NCI-H146 (cell line): ENCODE measurements at regions not wholly inside any gene's neighbourhood (a gene's known extent, or its start where the extent isn't known, plus 50 kb on each side); places are given as distances from the start of the nearest gene placed in this dataset.
"Not testable (repeated sequence)": the region's sequence is repeated elsewhere in the genome, so short reads cannot be mapped to it uniquely, and the experiment has no call there.

Experiments used
- DNase-seq: peaks from one replicate; lab custom pipeline; 2025; lab: John Stamatoyannopoulos, UW

DNA sequence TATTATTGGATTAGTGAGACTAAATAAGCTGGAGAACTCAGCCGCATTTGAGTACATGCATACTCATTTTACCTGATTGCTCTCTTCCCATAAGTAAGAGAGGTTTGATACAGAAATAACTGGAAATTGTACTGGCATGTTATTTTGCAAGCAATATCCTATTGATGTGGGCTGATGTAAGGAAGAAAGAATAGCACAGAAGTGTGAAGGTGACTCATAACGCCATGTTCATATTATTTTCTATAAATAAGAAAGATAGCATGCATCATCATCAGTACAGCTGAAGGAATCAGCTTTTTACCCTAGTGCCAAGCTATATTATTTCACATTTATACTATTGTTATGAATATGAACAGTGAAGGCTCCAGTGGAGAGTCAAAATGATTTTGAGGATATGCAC, 138.3 kb upstream of the FAM47A start:
- no peak for DNase-seq

DNA sequence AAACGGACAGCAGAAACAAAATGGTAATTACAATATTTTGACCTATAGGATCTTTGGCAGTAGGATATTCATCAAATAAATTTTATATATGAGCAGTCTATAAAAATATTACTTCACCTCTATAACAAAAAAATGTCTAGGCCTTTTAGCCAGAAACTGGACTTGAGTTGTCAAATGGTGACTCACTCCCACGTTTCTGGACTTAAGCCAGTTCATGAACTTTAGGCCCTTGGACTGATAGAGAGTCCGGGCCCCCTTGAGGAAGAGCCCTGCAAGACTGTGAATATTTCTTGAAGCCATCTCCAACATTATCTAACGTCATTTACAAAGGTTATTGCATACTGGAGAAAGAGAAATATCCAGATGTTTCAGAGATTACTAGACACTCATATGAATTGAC, 106.8 kb upstream of the FAM47A start:
- no peak for DNase-seq

DNA sequence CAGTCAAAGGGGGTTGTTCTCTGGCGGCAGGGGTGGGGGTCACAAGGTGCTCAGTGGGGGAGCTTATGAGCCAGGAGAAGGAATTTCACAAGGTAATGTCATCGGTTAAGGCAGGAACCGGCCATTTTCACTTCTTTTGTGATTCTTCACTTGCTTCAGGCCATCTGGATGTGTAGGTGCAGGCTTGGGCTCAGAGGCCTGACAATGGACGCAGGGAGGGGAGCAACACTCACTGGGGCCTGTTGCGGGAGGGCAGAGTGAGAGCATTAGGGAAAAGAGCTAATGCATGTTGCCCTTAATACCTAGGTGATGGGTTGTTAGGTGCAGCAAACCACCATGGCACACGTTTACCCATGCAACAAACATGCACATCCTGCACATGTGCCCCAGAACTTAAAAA, 98.0 kb upstream of the FAM47A start:
- not testable (repeated sequence) for DNase-seq

DNA sequence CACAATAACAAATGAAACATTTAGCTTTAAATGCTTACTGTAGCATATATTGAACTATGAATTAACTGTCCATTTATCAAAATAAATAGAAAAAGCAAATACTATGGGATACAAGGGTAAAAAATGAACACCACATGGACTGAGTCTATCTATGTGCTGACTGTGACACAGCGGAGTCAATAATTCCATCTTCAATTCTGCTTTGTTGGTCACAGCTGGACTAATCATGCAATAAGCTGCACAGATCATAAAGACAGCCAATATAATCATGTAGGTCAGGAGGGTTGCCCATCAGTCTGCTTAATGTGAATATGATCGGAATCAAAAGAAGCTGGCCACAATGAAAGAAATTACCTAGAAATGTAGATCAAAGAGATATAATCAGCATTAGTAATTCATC, 95.7 kb upstream of the FAM47A start:
- DNase-seq = no peak

DNA sequence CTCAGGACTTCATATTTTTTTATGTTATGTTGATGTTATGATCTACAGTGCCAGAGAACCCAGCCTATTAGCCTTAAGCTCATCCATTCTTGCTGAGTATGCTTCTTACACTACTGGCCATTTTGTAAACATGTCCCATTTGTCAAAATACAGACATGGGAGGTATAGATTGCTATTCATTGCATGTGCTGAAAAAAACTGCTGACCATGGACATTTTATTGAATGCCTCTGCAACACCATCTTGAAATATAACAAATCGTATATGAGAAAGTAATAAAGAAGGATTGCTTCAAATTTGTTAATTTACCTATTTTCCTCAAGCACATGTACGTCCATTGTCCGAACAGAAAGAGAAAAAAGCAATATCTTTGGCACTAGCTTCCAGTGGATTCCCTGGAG, 91.5 kb upstream of the FAM47A start:
- DNase-seq = no peak

DNA sequence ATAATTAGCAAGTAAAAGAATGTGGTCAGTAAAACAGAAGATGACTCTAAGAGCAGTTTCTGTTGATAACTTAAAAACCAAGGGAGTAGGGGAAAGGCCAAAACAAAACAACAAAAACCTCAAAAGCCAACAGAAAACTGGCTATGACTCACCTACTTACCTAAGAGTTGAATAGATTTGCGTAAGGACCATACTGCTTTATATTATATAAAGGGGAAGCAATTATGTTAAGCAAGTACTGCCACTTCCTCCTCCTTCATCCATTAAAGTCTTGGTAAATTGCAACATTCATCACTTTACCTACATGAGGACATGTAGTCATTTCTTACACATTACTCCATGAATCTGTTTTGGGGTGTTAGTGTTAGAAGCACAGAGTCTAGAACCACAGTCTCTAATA, 85.9 kb upstream of the FAM47A start:
- no peak for DNase-seq

DNA sequence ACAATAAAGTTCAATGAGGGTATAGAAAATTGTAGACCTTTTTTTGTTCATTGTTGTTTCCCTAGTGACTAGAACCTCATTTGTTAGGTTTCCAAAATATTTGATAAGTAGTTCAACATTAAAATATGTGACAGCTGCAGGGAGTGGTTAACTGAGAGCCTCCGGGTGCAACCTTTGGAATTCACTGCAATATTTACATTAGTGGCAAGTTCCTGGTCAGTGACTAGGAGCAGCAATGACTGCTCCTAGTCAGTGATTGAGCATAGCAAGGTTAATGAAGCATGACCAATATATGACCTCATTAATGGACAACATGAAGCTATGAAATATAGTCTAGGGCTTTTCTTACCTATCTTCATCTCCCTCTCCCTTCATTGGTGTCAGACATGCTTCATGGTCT, 65.8 kb upstream of the FAM47A start:
- no peak for DNase-seq
